NCI-H345 (cell line): ENCODE measurements at regions not wholly inside any gene's neighbourhood (a gene's known extent, or its start where the extent isn't known, plus 50 kb on each side); places are given as distances from the start of the nearest gene placed in this dataset.
"Not testable (repeated sequence)": the region's sequence is repeated elsewhere in the genome, so short reads cannot be mapped to it uniquely, and the experiment has no call there.

Source experiments
- DNase-seq: peaks from one replicate; lab custom pipeline; 2025; lab: John Stamatoyannopoulos, UW

DNA sequence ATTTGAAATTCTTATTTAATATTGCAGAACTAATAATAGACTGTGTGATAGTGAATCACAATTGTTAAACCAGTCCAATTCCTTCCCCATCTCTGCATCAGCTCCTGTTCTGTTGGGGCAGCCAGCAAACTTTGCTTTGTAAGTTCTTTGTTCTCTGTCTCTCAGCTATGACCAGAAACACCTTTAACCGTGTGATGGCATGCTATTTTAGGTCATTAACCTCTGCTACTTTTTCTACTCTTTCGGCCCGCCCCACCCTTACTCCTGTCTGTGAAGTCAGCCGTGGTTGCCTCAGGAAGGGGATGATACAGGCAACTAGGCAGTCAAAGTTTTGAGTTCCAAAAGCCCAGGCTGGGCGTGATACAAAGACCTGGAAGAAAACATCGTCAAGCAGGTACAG lies 51.3 kb upstream of the EGFL6 start:
- no peak for DNase-seq

DNA sequence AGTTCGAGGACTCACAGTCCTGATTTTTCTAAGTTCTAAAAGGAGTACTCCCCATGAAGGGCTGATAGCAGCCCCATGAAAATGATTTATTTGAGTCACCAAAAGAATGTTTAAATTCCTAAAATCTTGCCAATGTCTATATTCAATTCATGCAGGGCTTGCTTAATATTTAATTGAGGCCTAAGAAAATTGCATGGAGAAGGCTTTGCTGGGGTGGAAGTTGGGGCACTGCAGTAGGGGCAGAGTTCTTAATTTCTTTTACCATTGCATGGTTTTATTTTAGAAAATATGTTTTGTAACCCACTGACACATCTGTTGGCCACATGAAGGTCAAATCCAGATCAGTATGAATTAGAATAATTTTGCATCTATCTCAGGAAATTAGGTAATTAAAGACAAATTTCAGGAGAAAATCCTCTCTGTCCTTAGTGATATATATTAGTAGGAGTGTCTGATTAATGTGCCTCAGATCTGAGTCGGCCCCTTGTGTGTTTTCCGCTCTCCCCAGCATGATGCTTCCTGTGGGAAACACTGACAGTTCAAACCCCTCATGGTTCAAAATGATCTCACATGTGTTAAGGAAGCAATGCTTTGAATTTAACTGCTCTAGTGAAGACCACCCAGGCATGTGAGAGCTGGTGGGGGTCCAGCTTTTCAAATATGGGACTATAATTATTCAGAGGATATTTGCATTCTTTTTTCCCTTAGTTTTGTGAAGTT lies 54.0 kb upstream of the EGFL6 start:
- no peak for DNase-seq

DNA sequence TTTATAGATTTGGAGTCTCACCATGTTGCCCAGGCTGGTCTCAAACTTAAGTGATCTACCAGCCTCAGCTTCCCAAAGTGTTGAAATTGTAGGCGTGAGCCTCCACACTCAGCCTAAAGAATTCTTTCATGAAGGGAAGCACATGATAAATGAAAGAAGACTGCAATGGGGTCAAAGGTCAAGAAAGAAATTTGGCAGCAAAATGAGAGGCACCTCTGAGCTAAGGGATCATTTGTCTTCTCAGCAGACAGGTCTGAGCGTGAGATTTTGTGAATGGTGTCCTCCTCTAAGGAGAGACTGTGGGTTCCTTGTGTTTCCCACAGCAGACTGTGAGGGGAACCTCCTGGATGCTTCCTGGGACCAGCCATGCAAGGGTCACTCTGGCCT lies 57.5 kb upstream of the EGFL6 start:
- no peak for DNase-seq

DNA sequence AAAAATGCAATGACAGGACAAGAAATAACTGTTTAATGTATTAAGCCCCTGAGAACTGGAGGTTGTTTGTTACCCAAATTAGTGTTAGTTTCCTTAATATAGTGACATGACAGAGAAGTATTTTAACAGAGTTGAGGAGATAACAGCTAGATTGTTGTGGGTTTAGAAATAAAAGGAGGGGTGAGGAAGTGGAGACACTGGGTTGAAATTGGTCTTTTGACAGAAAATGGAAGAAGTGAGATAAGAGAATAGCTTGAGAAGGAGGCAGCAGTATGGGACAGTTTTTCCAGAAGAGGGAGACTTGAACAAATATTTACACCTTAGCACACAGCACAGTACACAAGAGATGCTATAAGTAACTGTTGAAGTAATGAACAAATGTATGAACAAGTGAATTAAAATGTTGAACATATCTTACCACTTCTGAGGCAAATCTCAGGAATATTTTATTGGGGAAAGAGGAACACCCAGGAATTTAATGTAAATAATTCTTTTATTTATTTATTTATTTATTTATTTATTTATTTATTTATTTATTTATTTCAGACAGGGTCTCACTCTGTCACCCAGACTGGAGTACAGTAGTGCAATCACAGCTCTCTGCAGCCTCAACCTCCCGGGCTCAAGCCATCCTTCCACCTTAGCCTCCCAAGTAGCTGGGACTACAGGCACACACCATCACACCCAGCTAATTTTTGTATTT lies 58.0 kb upstream of the EGFL6 start:
- DNase-seq, result no peak

DNA sequence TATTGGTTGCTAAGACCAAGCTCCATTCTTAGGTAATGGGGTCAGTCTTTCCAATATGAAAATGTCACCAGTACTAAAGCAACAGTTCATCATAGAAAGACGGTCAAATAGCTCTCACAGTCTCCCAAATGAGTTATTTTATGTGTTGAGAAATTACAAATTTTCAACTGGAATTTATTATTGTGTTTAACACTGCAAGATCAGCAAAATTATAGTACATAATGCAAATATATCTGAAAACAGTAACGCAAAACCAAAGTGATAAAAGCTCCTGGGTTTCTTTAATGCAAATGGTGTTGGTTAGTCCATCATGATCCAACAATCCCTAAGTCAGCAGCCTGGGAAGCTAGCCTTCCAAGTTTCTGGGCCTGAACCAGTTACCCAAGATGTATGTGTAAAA lies 61.5 kb upstream of the EGFL6 start:
- DNase-seq, result no peak

DNA sequence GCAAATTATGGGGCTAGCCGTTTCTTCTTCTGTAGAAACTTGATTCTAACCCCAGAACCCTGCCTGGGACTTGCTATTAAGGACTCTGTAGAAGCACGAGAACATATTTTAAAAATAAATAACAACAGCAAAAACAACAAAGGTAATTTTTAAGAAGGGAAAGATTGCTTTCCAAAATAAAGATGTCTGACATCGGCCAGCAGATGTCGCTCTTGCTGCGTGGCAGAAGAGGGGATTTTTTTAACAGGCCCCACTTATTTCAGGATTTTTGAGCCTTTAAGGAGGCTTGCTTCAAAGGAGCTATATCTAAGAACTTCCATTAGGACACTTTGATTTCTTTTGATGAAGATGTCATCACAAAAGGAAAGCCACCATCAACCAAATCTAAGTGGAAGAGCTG lies 62.8 kb upstream of the EGFL6 start:
- peak; percentile 40 for DNase-seq

DNA sequence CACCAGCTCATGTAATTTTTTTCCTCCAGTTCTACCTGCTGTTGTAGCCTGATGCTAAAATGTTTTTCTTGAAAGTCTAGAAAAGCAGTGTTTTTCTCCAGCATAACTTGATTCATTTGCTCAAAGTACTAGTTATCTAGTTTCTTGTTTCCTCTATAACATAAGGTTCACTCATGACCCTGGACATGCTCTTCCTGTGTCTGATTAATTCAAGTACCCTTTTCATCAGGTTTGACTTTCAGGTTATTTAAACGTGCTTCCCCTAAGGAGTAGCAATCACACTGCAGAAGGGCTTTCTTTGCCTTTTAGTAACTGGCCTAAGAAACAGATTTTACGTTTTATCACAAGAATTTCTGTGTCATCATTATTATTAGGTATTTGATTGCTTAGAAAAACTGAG lies 66.8 kb upstream of the EGFL6 start:
- no peak for DNase-seq

DNA sequence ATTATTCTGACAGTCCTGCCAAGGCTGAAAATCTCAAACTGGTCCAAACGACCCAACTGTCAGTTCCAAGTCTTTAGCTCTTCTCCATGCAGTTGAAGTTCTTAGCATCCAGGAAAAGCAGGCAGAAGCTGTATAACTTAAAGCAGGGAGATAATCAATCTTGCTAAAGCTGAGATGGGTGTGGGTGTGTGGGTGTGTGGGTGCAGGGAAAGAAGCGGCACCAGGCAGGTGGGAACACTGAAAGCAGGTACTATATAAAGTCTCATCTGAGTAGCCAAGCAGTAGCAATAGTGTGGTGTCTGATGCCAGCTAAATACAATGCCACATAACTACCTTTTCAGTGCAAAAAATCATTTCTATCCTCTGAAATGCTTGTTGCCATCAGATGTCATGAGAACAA lies 69.7 kb upstream of the EGFL6 start:
- DNase-seq, result peak; percentile 14

DNA sequence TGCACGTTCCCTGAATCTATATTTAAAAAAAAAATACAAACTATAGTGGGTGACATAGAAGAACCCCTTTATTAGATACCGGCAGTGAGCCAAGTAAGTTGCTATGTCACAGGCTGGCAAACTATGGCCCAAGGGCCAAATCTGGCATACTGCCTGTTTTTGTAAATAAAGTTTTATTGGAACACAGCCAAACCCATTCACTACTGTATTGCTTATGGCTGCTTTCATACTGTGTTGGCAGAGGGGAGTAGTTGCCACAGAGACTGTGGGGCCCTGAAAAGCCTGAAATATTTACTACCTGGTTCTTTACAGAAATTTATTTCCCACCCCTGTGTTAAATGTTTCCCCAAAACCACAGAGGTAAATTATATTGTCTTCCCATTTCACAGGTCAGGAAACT lies 71.2 kb upstream of the EGFL6 start:
- DNase-seq, result peak; percentile 56

DNA sequence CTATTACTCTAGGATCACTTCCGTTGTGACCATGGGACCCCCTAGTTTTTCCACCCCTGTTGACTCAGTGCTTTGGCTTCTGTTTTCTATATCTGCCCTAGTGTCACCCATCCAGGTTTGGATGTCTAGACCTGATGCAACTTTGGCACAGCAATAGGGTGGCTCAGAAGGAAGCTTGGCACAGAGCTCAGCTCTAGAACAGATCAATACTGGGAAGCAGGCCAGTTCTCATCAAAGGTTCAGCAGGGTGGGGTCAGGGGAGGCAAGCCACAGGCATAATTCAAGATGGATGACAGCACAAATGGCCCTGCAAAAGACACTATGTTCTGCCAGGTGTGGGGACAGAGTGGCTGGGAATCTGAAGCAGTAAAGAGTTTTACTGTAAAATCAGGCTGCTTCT lies 74.2 kb upstream of the EGFL6 start:
- peak; percentile 85 for DNase-seq

DNA sequence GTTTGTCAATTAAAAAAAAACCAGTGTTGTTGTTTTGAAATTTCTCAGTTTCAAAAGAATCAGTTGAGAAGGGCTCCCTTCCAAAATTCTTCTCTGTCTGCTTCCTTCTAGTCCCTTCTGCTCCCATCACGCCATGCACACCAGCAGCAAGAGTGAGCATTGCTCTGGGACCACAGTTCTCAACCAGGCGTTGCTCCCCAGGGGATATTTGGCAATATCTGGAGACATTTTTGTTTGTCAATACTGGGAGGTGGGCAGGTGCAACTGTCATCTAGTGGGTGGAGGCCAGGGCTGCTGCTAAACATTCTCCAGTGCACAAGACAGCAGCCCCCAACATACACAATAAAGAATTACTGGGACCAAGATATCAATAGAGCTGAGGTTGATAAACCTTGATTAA lies 74.8 kb upstream of the EGFL6 start:
- DNase-seq, result peak; percentile 8

DNA sequence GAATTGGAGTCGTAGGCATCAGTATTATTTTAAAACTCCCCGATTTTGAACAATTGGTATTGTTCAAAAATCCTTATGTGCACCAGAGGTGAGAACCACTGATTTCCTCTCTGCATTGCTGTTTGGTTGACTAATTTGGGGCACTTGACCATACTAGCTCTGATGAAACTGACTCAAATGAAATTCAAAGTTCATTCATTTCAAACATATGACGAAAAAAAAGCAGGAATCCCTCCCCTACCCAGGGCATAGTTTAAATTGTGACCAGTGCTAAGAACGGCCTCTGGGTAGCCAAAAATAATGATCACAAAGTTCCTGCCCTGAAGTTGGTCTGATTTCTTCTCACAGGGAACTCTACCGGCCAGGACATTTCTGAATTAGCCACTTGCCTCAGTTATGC lies 75.7 kb upstream of the EGFL6 start:
- no peak for DNase-seq

DNA sequence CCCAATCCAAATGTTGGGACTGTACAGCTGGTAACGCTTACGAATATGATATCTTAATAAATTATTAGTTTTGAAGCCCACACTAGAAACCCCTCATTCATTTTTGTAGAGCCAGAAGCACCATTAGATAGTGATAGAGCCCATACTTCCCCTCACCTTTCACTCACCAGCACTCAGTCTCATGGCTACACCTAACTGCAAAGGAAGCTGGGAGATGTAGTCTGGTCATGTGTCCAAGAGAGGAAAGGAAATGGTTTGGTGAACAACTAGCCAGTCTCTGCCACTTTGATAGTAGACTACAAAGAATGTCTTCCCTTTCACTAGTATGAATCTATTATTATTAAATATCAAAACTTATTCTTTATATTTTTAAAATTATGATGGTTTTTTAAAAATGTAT lies 77.1 kb upstream of the EGFL6 start:
- DNase-seq, result no peak

DNA sequence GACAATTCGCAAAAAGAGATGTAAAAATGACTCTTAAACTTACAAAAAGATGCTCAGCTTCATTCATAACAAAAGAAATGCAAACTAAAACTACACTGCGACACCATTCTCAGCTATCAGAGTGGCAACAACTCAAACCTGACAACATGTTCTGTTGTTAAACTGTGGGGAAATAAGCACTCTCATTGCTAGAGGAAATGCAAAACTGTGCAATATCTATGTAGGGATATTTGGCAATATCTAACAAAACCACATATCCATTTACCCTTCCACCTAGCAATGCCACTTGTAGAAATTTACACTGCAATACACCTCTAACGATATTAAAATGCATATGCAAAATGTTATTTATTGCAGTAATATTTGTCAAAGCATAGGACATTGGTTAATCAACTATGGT lies 78.3 kb upstream of the EGFL6 start:
- no peak for DNase-seq

DNA sequence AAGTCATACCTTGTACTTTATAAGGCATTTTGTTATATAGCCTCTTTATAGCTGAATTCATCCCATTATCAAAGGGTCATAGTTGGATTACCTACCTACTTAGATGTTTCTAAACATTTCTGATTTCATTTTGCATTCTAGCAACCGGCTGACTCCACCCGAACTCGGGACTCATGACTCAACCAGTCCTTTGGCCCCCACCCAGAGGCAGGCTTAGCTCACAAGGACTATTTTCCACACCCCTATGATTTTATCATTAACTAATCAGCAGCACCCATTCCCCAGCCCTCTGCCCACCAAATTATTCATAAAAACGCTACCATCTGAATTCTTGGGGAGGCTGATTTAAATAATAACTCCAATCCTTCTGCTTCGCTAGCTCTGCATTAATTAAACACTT lies 79.9 kb upstream of the EGFL6 start:
- no peak for DNase-seq

DNA sequence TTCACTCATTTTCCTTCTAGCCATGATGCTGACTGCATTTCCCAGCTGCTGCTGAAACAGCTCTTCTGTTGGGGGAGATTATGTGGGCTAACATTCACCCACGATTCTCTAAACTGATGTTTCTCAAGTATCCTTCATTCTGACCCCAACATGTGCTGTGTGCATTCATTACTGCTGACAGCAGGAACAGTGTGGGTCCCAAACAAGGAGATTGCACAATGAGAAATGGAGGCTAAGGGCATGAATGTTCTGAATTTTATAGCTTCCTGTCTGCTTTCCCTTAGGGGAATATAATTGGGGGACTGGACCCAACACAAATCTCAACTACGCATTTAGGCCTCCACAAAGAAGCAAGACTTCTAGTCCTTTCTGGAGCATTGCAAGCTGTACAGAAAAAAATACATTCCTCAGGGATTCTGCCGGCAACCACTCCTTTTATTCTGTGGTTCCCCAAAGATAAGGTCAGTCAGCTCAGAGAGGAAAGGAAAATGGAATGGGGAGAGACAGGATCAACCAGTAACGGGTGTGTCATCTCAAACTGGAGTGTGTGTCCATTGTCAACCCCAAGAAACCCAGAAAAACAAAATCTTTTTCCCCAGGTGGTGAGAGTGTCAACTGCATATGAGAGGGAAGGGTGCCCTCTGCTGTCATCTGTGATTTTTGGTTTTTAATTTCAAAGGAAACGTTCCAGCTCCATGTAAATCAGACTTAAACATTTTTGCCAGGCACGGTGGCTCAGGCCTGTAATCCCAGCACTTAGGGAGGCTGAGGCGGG lies 81.5 kb upstream of the EGFL6 start:
- peak; percentile 42 for DNase-seq

DNA sequence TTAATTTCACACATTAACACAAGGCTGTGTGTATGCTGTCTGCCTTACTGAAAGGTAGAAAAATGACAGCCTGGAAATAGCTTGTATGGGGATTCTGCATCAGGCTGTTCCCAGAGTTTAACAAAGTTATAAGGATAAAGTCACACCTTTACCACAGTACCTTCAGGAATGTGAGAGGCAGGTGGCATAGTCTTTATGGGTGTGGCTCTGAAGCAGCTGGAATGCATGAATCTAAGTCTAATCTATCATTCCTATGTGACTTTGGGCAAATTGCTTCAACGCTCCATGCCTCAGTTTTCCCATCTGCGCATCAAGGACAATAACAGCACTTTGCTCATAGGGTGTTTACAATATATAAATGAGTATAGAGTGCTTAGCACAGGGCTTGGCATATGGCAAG lies 84.2 kb upstream of the EGFL6 start:
- no peak for DNase-seq

DNA sequence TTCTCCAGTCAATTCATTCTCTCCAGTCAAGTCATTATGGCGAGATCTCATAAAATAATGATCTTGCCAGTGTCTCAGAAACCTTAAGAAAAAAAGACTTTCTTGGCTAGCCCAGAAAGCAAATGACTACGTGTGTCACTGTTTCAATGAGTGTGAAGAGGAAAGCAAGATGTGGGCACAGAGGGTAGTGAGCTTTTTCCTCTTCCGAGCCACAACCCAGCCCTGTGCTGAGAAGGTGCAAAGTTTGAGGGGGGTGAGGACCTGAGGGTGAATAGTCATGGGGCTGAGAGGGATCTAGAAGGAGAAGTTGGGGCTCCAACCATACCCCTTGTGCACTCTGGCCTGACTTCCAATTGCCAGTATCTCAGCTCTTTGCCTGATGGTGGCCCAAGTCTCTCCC lies 85.6 kb upstream of the EGFL6 start:
- no peak for DNase-seq

DNA sequence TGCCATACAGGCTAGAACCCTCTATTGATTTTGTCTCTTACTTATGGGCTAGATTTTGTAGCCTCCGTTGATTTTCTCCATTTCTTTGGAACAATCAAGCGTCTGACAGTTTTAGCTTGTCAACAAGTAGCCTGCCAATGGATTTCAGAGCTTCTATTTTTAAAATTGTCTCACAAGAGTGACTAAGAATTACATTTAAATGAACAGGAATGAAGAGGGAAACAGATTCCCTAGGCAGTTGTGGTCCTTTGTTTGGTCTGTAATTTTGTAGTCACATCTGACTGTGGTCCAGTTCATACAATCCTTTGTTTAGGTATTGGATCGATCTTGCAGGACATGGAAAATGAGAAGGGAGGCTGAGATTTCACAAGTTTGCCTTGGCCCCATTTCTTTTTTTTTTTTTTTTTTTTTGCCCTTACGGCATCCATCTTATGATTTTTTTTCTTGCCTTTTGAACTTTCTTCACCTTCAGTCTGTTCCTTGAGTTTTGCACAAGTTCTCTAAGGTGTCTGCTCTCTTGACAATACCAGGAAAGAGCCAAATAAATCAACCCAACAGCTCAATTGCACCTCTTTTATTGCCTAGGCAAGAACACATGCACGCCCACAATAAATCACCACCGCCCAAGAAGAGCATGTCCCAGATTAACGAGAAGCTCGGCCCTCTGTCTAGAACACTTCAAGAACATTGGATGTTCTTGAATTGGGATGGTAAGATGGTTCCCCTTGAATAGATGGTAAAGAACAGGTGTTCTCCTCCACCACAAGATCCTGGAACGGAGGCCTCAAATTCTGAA lies 86.5 kb upstream of the EGFL6 start:
- DNase-seq, result no peak

DNA sequence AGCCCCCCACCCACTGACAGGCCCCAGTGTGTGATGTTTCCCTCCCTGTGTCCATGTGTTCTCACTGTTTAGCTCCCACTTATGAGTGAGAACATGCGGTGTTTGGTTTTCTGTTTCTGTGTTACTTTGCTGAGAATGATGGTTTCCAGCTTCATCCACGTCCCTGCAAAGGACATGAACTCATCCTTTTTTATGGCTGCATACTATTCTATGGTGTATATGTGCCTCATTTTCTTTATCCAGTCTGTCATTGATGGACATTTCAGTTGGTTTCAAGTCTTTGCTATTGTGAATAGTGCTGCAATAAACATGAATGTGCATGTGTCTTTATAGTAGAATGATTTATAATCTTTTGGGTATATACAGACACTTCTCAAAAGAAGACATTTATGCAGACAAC lies 88.6 kb upstream of the EGFL6 start:
- DNase-seq, result not testable (repeated sequence)

DNA sequence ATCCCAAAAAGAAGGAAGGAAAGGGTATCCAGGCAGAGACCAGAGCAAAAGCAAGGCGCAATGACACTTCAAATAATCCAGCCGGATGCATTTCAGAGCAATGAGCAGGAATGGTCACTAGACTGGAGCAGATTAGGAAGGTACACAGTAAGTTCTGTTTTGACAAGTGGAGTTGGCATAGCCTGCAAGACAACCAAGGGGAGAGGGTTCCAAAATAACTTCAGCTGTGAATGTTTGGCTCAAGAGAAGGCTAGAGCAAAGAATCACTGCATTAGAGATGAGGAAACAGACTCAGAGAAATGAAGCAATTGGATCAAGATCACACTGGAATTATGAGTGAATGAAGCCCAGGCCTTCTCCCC lies 90.0 kb upstream of the EGFL6 start:
- no peak for DNase-seq

DNA sequence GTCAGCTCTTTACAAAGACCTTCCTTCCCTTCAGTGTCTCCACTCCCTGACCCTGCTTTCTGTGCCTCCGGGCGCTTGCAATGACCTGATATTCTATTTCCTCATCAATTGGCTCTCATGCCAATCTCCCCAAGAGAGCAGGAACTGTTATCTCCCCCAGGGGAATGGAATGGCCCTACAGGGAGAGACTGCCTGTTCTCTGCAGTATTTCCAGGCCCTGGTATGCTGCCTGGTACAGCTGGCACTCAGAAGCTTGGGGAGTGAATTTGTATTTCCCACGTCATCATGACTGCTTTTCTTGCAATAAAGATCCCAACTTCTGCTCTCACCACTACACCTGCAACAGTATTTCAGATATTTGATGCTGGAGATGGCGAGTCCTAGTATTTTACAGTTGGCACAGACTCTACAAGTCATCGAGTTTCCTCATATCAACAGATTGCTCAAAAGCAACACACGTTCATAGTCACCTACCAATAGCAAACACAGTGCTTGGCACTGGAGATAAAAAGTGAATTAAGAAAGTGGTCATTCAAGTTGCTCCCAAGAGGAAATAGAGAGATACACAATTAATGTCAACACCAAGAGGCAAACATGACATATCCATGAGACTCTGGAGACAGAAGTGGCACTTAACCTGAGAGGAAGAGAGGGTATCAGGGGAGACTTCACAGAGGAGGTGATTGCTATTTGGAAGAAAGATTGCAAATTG lies 90.5 kb upstream of the EGFL6 start:
- DNase-seq, result no peak
